ENCODE measurements at regions not wholly inside any gene's neighbourhood (a gene's known extent, or its start where the extent isn't known, plus 50 kb on each side); places are given as distances from the start of the nearest gene placed in this dataset.

DNA sequence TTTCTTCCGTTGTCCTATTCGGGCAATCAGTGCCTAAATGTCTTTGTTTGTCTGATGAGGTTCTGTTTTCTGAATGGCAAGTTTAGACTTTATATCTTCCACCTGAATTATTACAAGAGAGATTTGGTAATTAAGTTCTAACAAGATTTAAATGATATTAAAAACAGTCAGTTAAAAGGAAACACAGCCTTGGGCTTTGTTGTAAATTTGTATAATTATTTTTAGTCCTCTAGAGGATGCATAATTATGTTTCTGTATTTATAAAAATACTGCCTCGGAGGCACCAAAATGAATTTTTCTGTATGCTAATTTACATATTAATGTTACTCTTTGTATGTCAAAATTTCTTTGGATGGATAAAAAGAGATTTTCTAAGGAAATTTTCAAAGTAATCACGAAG, 136.7 kb downstream of the CDCA7 start:
- Histone ChIP-seq H3K27ac (no peak overlapping the region), H3K4me3 (no peak overlapping the region), H3K4me1 (no peaks in the 10 kb centered on the region), H3K9me3 (no peaks in the 10 kb centered on the region), H3K36me3 (no peaks in the 10 kb centered on the region), H3K27me3 (no peaks in the 10 kb centered on the region)
- intact Hi-C loops (cut with DNase I; ENCODE audit: low total_unique reads): no loop called here
- no peak for DNase-seq (ENCODE audit: low spot score in 2 of 2)
- TF ChIP-seq POLR2AphosphoS5 (IDR thresholded peaks at IDR 0.05) (no peak), POLR2A (IDR thresholded peaks at IDR 0.05) (no peak)
- TF ChIP-seq, protein P1, sequence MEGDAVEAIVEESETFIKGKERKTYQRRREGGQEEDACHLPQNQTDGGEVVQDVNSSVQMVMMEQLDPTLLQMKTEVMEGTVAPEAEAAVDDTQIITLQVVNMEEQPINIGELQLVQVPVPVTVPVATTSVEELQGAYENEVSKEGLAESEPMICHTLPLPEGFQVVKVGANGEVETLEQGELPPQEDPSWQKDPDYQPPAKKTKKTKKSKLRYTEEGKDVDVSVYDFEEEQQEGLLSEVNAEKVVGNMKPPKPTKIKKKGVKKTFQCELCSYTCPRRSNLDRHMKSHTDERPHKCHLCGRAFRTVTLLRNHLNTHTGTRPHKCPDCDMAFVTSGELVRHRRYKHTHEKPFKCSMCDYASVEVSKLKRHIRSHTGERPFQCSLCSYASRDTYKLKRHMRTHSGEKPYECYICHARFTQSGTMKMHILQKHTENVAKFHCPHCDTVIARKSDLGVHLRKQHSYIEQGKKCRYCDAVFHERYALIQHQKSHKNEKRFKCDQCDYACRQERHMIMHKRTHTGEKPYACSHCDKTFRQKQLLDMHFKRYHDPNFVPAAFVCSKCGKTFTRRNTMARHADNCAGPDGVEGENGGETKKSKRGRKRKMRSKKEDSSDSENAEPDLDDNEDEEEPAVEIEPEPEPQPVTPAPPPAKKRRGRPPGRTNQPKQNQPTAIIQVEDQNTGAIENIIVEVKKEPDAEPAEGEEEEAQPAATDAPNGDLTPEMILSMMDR (IDR thresholded peaks at IDR 0.05): no peak

DNA sequence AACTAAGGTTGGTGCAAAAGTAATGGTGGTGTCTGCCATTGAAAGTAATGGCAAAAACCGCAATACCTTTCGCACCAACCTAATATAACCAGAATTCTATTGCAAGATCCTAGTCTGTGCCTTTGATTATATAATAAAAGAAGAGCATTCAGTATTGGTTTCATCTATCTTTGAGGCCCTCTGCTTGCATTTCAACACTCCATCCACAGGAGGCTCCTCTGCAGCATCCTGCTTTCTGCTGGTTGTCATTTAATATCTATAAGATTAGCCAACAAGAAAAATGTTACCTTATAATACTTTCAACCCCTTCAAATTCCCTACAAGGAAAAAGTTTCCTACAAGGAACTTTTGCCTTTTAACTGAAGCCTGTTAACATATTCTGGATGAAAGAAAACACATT, 139.2 kb downstream of the CDCA7 start:
- intact Hi-C loops (cut with DNase I; ENCODE audit: low total_unique reads): no loop called here
- TF ChIP-seq POLR2A (IDR thresholded peaks at IDR 0.05) (no peak), POLR2AphosphoS5 (IDR thresholded peaks at IDR 0.05) (no peak)
- TF ChIP-seq, protein P1 (IDR thresholded peaks at IDR 0.05): no peak
- no peak overlapping the region for H3K4me3 ChIP-seq
- H3K27ac ChIP-seq: no peak overlapping the region
- no peaks in the 10 kb centered on the region for H3K36me3 ChIP-seq
- H3K27me3 ChIP-seq: no peaks in the 10 kb centered on the region
- H3K4me1 ChIP-seq: no peaks in the 10 kb centered on the region
- H3K9me3 ChIP-seq: no peaks in the 10 kb centered on the region
- DNase-seq (ENCODE audit: low spot score in 2 of 2): no peak

DNA sequence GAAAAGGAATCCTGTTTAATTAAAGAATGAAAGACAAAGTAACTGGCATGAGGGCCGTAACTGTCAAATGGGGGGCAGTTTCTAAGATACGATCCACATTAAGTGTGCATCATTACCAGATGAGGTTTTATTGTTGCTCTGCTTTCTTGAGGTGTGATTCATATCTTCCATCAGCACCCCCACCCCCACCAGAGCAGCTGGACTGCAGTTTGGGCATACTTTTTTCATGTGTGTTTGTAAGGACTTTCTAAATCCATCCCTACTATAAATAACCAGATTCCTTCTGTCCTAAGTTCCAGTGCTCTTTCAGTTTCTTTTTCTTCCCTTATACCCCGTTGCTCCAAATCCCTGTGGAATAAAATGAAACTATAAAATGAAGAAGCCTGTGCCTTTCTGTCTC, 142.1 kb downstream of the CDCA7 start:
- peaks cover 0 to 12% of the 10 kb centered on the region in 2 donors for H3K9me3 ChIP-seq
- DNase-seq (ENCODE audit: low spot score in 2 of 2): no peak
- H3K27ac ChIP-seq: no peak overlapping the region
- H3K4me1 ChIP-seq: no peaks in the 10 kb centered on the region
- no peaks in the 10 kb centered on the region for H3K27me3 ChIP-seq
- TF ChIP-seq POLR2AphosphoS5 (IDR thresholded peaks at IDR 0.05) (no peak), POLR2A (IDR thresholded peaks at IDR 0.05) (no peak)
- TF ChIP-seq, protein P1 (IDR thresholded peaks at IDR 0.05): no peak
- no peak overlapping the region for H3K4me3 ChIP-seq
- intact Hi-C loops (cut with DNase I; ENCODE audit: low total_unique reads): no loop called here
- H3K36me3 ChIP-seq: no peaks in the 10 kb centered on the region

DNA sequence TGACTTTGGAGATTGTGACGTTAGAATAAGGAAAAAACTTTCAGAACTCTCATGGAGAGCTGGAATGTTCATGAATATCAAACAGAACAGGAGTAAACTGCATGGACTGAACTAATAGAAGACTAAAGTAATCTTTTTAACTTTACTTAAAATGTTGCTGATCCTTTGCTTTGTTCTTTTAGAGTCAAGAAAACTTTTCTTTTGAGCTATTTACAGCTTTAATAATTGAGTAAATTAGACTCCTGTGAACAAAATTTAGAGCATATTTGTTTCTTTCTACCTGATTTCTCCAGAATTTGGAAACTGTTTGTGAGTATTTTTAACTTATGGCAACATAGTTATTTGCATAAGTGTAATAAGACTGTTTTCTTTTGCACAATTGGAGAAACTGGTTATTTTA, 146.3 kb downstream of the CDCA7 start:
- no peaks in the 10 kb centered on the region for H3K36me3 ChIP-seq
- H3K4me1 ChIP-seq: no peaks in the 10 kb centered on the region
- no peak for DNase-seq (ENCODE audit: low spot score in 2 of 2)
- H3K4me3 ChIP-seq: no peak overlapping the region
- no peak overlapping the region for H3K27ac ChIP-seq
- TF ChIP-seq POLR2AphosphoS5 (IDR thresholded peaks at IDR 0.05) (no peak), POLR2A (IDR thresholded peaks at IDR 0.05) (no peak)
- TF ChIP-seq, protein P1 (IDR thresholded peaks at IDR 0.05): no peak
- H3K9me3 ChIP-seq: peaks cover 0 to 12% of the 10 kb centered on the region in 2 donors
- no peaks in the 10 kb centered on the region for H3K27me3 ChIP-seq
- intact Hi-C loops (cut with DNase I; ENCODE audit: low total_unique reads): no loop called here

DNA sequence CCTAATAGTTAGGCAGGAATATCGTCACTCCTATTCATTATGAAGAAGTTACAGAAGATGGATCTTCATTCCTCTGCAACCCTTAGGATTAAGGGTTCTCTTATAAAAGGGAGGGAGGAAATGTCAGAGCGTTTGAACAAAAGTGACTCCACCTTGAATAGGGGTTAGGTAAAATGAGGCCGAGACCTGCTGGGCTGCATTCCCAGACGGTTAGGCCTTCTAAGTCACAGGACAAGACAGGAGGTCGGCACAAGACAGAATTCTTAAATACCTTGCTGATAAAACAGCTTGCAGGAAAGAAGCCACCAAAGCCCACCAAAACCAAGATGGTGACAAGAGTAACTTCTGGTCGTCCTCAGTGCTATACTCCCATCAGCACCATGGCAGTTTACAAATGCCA, 147.6 kb downstream of the CDCA7 start:
- Histone ChIP-seq H3K27ac (no peak overlapping the region), H3K4me1 (no peaks in the 10 kb centered on the region), H3K36me3 (no peaks in the 10 kb centered on the region), H3K4me3 (no peak overlapping the region), H3K9me3 (peaks cover 0 to 12% of the 10 kb centered on the region in 2 donors), H3K27me3 (no peaks in the 10 kb centered on the region)
- no peak for DNase-seq (ENCODE audit: low spot score in 2 of 2)
- no peak for TF ChIP-seq POLR2A (IDR thresholded peaks at IDR 0.05)
- TF ChIP-seq, protein P1 (IDR thresholded peaks at IDR 0.05): no peak
- TF ChIP-seq POLR2AphosphoS5 (IDR thresholded peaks at IDR 0.05): no peak
- intact Hi-C loops (cut with DNase I; ENCODE audit: low total_unique reads): no loop called here
